Mucosa of stomach (tissue), 1 donor: ENCODE measurements at regions not wholly inside any gene's neighbourhood (a gene's known extent, or its start where the extent isn't known, plus 50 kb on each side); places are given as distances from the start of the nearest gene placed in this dataset.
"Not testable (repeated sequence)": the region's sequence is repeated elsewhere in the genome, so short reads cannot be mapped to it uniquely, and the experiment has no call there.

Experiments used
- H3K27me3 ChIP-seq: one replicate; pipeline ENCODE4 v1.7.0; 2013; ENCODE audit warnings: mild to moderate bottlenecking, low read length; ENCODE audit not compliant: control insufficient read depth, insufficient read depth
- H3K36me3 ChIP-seq: one replicate; pipeline ENCODE4 v1.7.0; 2013; ENCODE audit warnings: low read length; ENCODE audit not compliant: control insufficient read depth, insufficient read depth
- H3K4me1 ChIP-seq: one replicate; pipeline ENCODE4 v1.7.0; 2013; ENCODE audit warnings: mild to moderate bottlenecking, low read length; ENCODE audit not compliant: control insufficient read depth, insufficient read depth
- H3K4me3 ChIP-seq: one replicate; pipeline ENCODE4 v1.7.0; 2013; ENCODE audit warnings: low read length
- H3K9ac ChIP-seq: one replicate; pipeline ENCODE4 v1.7.0; 2013; ENCODE audit warnings: mild to moderate bottlenecking, low read length, moderate library complexity
- H3K9me3 ChIP-seq: one replicate; pipeline ENCODE4 v1.7.0; 2013; ENCODE audit warnings: mild to moderate bottlenecking, low read length, moderate library complexity; ENCODE audit not compliant: control insufficient read depth
- donor health status: Pancreatic carcinoma.

- H3K9me3 ChIP-seq, H3K36me3 ChIP-seq, H3K27me3 ChIP-seq, H3K9ac ChIP-seq, H3K4me3 ChIP-seq, H3K4me1 ChIP-seq: not testable (repeated sequence)
Observed at GRCh38 chrX:31014474-31014873, 57.4 kb downstream of the FTHL17 start.

- no peak overlapping the region for H3K4me3 ChIP-seq
- H3K9ac ChIP-seq, result no peak overlapping the region
- no peaks in the 10 kb centered on the region for H3K36me3 ChIP-seq
- no peaks in the 10 kb centered on the region for H3K27me3 ChIP-seq
- no peaks in the 10 kb centered on the region for H3K9me3 ChIP-seq
- no peaks in the 10 kb centered on the region for H3K4me1 ChIP-seq
Observed at GRCh38 chrX:31012509-31013025, 59.3 kb downstream of the FTHL17 start.

- Histone ChIP-seq H3K4me1 (no peaks in the 10 kb centered on the region), H3K9me3 (no peaks in the 10 kb centered on the region), H3K27me3 (no peaks in the 10 kb centered on the region), H3K9ac (no peak overlapping the region), H3K36me3 (no peaks in the 10 kb centered on the region), H3K4me3 (no peak overlapping the region)
Observed at GRCh38 chrX:31007321-31007720, 64.5 kb downstream of the FTHL17 start.

GRCh38 chrX:31006027-31006426 lies 65.8 kb downstream of the FTHL17 start:
- Histone ChIP-seq H3K9me3 (no peaks in the 10 kb centered on the region), H3K9ac (no peak overlapping the region), H3K36me3 (no peaks in the 10 kb centered on the region), H3K4me1 (no peaks in the 10 kb centered on the region), H3K27me3 (no peaks in the 10 kb centered on the region), H3K4me3 (no peak overlapping the region)

GRCh38 chrX:30997411-30997810 lies 74.4 kb downstream of the FTHL17 start:
- peaks cover 3% of the 10 kb centered on the region for H3K4me1 ChIP-seq
- H3K27me3 ChIP-seq, result no peaks in the 10 kb centered on the region
- no peaks in the 10 kb centered on the region for H3K36me3 ChIP-seq
- no peak overlapping the region for H3K9ac ChIP-seq
- no peaks in the 10 kb centered on the region for H3K9me3 ChIP-seq
- H3K4me3 ChIP-seq, result no peak overlapping the region

GRCh38 chrX:30995705-30996104 lies 76.1 kb downstream of the FTHL17 start:
- H3K4me3 ChIP-seq, result no peak overlapping the region
- no peak overlapping the region for H3K9ac ChIP-seq
- H3K27me3 ChIP-seq, result no peaks in the 10 kb centered on the region
- no peaks in the 10 kb centered on the region for H3K9me3 ChIP-seq
- H3K4me1 ChIP-seq, result peaks cover 3% of the 10 kb centered on the region
- H3K36me3 ChIP-seq, result no peaks in the 10 kb centered on the region

- H3K9ac ChIP-seq, result no peak overlapping the region
- no peak overlapping the region for H3K4me3 ChIP-seq
- H3K4me1 ChIP-seq, result peaks cover 3% of the 10 kb centered on the region
- H3K27me3 ChIP-seq, result no peaks in the 10 kb centered on the region
- H3K9me3 ChIP-seq, result no peaks in the 10 kb centered on the region
- H3K36me3 ChIP-seq, result no peaks in the 10 kb centered on the region
Observed at GRCh38 chrX:30995060-30995700, 76.7 kb downstream of the FTHL17 start.

- not testable (repeated sequence) for H3K4me1 ChIP-seq, H3K27me3 ChIP-seq, H3K9ac ChIP-seq, H3K4me3 ChIP-seq, H3K9me3 ChIP-seq, H3K36me3 ChIP-seq
Observed at GRCh38 chrX:30994018-30994417, 77.8 kb downstream of the FTHL17 start.

GRCh38 chrX:30992381-30992904 lies 79.4 kb downstream of the FTHL17 start:
- Histone ChIP-seq H3K36me3 (no peaks in the 10 kb centered on the region), H3K27me3 (no peaks in the 10 kb centered on the region), H3K9ac (no peak overlapping the region), H3K4me3 (no peak overlapping the region), H3K9me3 (no peaks in the 10 kb centered on the region), H3K4me1 (peaks cover 3% of the 10 kb centered on the region)

- no peak overlapping the region for H3K9ac ChIP-seq
- H3K9me3 ChIP-seq, result no peaks in the 10 kb centered on the region
- H3K27me3 ChIP-seq, result no peaks in the 10 kb centered on the region
- no peak overlapping the region for H3K4me3 ChIP-seq
- peaks cover 3% of the 10 kb centered on the region for H3K4me1 ChIP-seq
- H3K36me3 ChIP-seq, result no peaks in the 10 kb centered on the region
Observed at GRCh38 chrX:30990361-30990760, 81.5 kb downstream of the FTHL17 start.

- no peak overlapping the region for H3K4me3 ChIP-seq
- H3K9me3 ChIP-seq, result no peaks in the 10 kb centered on the region
- H3K27me3 ChIP-seq, result no peaks in the 10 kb centered on the region
- H3K9ac ChIP-seq, result no peak overlapping the region
- H3K4me1 ChIP-seq, result no peaks in the 10 kb centered on the region
- no peaks in the 10 kb centered on the region for H3K36me3 ChIP-seq
Observed at GRCh38 chrX:30982467-30982866, 89.4 kb downstream of the FTHL17 start.

GRCh38 chrX:30981968-30982367 lies 89.9 kb downstream of the FTHL17 start:
- no peaks in the 10 kb centered on the region for H3K36me3 ChIP-seq
- no peak overlapping the region for H3K9ac ChIP-seq
- H3K4me1 ChIP-seq, result no peaks in the 10 kb centered on the region
- no peaks in the 10 kb centered on the region for H3K27me3 ChIP-seq
- no peaks in the 10 kb centered on the region for H3K9me3 ChIP-seq
- no peak overlapping the region for H3K4me3 ChIP-seq

- no peak overlapping the region for H3K4me3 ChIP-seq
- H3K9me3 ChIP-seq, result no peaks in the 10 kb centered on the region
- H3K27me3 ChIP-seq, result no peaks in the 10 kb centered on the region
- H3K9ac ChIP-seq, result no peak overlapping the region
- no peaks in the 10 kb centered on the region for H3K36me3 ChIP-seq
- no peaks in the 10 kb centered on the region for H3K4me1 ChIP-seq
Observed at GRCh38 chrX:30979271-30979670, 90.2 kb upstream of the TAB3 start.
